Activated T-helper 17 cell treated with anti-CD3 and anti-CD28 coated beads, Interleukin-2, amount 50 U/mL, for 72 hours (primary cell): ENCODE measurements at regions not wholly inside any gene's neighbourhood (a gene's known extent, or its start where the extent isn't known, plus 50 kb on each side); places are given as distances from the start of the nearest gene placed in this dataset.

Experiments
- ATAC-seq: fragments of 150-1000 bp; cut with Tn5 transposase; replicated peaks from 2 replicates; pipeline ENCODE4 v1.10.0; 2021; ENCODE audit warnings: mild to moderate bottlenecking, moderate library complexity
- H3K27ac Mint-ChIP-seq: one replicate; pipeline ENCODE4 v1.8.0; 2022; ENCODE audit warnings: mixed read lengths
- H3K27me3 Mint-ChIP-seq: one replicate; pipeline ENCODE4 v1.8.0; 2022; ENCODE audit warnings: mixed read lengths
- H3K36me3 Mint-ChIP-seq: one replicate; pipeline ENCODE4 v1.8.0; 2022; ENCODE audit warnings: low read depth, mild to moderate bottlenecking, mixed read lengths
- H3K4me1 Mint-ChIP-seq: one replicate; pipeline ENCODE4 v1.8.0; 2022; ENCODE audit warnings: mixed read lengths
- H3K4me3 Mint-ChIP-seq: one replicate; pipeline ENCODE4 v1.8.0; 2022; ENCODE audit warnings: mild to moderate bottlenecking, mixed read lengths
- H3K9me3 Mint-ChIP-seq: one replicate; pipeline ENCODE4 v1.8.0; 2022; ENCODE audit warnings: mixed read lengths

DNA sequence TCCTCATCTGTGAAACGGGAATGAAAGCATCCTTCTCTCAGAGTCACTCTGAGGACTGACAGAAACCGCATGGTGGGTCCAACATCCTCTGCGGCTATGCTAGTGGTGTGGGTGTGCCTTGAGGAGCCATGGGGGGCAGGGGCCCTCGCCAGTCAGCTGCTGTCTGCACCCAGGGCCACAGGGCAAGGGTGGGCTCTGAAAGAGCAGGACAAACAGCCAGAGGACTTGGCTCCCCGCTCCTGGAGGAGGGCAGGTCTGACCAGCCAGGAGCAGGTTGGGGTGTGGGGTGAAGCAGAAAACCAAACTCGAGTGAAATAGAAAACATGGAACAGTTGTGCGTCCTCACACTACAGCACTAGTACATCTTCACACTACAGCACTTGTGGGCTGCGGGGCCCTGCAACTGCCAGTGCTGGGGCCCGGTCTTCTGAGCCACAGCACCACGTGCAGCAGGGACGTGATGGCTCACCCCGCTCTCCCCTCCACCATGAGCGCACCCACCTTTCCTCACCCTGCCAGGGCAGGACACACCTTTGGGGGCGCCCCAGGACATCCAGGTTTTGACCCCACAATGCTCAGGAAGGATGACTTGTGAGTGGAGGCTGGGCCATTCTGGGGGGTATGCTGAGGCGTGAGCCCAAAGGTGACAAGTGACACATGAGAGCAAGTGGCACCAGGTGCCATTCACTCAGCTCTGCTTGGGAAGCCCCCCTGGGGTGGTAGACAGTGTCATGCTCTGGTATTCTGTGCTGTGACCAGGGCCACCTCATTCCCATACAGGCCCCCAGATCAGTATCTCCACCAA is 96.1 kb upstream of the RET start:
- Mint-ChIP-seq H3K9me3 (no peaks in the 10 kb centered on the region), H3K36me3 (no peaks in the 10 kb centered on the region), H3K4me3 (no peak overlapping the region), H3K27me3 (no peaks in the 10 kb centered on the region), H3K27ac (no peak overlapping the region), H3K4me1 (no peaks in the 10 kb centered on the region)
- no peak for ATAC-seq

- no peaks in the 10 kb centered on the region for H3K36me3 Mint-ChIP-seq
- H3K27me3 Mint-ChIP-seq = no peaks in the 10 kb centered on the region
- no peak for ATAC-seq
- no peak overlapping the region for H3K4me3 Mint-ChIP-seq
- no peaks in the 10 kb centered on the region for H3K4me1 Mint-ChIP-seq
- H3K27ac Mint-ChIP-seq = no peak overlapping the region
- no peaks in the 10 kb centered on the region for H3K9me3 Mint-ChIP-seq
These were observed 95.3 kb upstream of the RET start for GRCh38 chr10:42981358-42982236.

DNA sequence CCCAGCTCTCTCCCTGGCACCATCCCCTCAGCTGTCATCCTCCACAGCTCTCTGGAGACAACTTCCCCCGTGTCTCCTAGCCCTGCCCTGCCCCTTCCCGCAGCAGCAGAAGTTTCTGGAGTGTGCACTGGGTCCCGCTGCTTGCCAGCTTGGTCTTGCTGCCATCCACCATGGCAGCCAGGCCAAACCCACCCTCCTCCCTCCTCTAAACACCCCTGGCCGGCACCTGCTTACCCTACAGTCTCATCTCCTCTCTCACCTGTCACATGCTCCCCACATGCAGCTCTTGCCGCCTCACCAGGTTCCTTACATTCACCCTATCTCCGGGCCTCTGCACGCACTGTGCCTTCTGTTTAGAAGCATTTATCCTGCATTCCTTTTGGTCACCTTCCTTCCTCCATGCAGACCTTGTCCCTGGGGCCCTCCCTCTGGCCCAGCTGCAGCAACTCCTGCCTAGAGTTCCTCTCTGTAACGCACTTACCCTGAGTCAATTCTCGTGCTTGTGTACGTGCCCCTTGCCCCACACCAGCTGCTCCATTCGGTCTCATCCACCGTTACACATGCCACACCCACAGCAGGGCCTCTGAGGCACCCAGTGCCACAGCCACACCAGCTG is 93.9 kb upstream of the RET start:
- no peak for ATAC-seq
- no peaks in the 10 kb centered on the region for H3K36me3 Mint-ChIP-seq
- no peaks in the 10 kb centered on the region for H3K4me1 Mint-ChIP-seq
- H3K9me3 Mint-ChIP-seq = no peaks in the 10 kb centered on the region
- no peaks in the 10 kb centered on the region for H3K27me3 Mint-ChIP-seq
- no peak overlapping the region for H3K4me3 Mint-ChIP-seq
- no peak overlapping the region for H3K27ac Mint-ChIP-seq

GRCh38 chr10:42983591-42983990 is 93.3 kb upstream of the RET start:
- H3K27ac Mint-ChIP-seq = no peak overlapping the region
- no peaks in the 10 kb centered on the region for H3K36me3 Mint-ChIP-seq
- no peaks in the 10 kb centered on the region for H3K9me3 Mint-ChIP-seq
- no peak overlapping the region for H3K4me3 Mint-ChIP-seq
- H3K4me1 Mint-ChIP-seq = no peaks in the 10 kb centered on the region
- no peak for ATAC-seq
- no peaks in the 10 kb centered on the region for H3K27me3 Mint-ChIP-seq

GRCh38 chr10:42984035-42984610 is 92.7 kb upstream of the RET start:
- H3K4me3 Mint-ChIP-seq = no peak overlapping the region
- ATAC-seq = no peak
- no peaks in the 10 kb centered on the region for H3K36me3 Mint-ChIP-seq
- peaks cover 2% of the 10 kb centered on the region for H3K4me1 Mint-ChIP-seq
- no peaks in the 10 kb centered on the region for H3K27me3 Mint-ChIP-seq
- no peaks in the 10 kb centered on the region for H3K9me3 Mint-ChIP-seq
- no peak overlapping the region for H3K27ac Mint-ChIP-seq

DNA sequence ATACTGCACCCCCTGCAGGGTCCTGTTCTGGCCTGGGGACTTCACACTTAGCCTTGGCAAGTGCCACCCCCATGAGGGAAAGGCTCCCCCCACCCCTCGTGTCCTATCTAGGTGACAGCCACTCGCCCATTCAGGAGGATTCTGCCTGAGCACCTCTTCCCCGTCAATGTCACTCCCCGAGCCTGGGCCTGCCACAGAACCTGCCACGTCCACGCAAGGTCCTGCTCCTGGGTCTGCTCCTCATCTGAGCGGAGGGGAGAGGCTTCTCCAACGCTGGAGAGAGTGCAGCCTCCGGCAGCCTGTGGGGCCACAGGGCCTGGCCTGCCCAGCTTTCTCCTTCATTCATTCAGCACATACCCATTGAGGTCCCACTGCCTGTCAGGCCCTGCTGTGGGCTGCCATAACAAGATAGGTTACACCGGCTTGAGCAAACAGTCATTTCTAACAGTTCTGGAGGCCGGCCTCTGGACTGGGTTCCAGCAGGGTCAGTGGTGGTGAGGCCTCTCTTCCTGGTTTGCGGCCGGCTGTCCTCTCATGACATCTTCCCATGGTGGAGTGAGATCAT is 92.0 kb upstream of the RET start:
- no peak overlapping the region for H3K4me3 Mint-ChIP-seq
- H3K36me3 Mint-ChIP-seq = no peaks in the 10 kb centered on the region
- no peak for ATAC-seq
- H3K4me1 Mint-ChIP-seq = peaks cover 6% of the 10 kb centered on the region
- no peaks in the 10 kb centered on the region for H3K27me3 Mint-ChIP-seq
- H3K9me3 Mint-ChIP-seq = no peaks in the 10 kb centered on the region
- no peak overlapping the region for H3K27ac Mint-ChIP-seq

- H3K4me1 Mint-ChIP-seq = peaks cover 6% of the 10 kb centered on the region
- H3K4me3 Mint-ChIP-seq = no peak overlapping the region
- H3K9me3 Mint-ChIP-seq = no peaks in the 10 kb centered on the region
- no peak for ATAC-seq
- H3K27ac Mint-ChIP-seq = no peak overlapping the region
- no peaks in the 10 kb centered on the region for H3K27me3 Mint-ChIP-seq
- H3K36me3 Mint-ChIP-seq = no peaks in the 10 kb centered on the region
These were observed 91.2 kb upstream of the RET start for GRCh38 chr10:42985436-42986316.

DNA sequence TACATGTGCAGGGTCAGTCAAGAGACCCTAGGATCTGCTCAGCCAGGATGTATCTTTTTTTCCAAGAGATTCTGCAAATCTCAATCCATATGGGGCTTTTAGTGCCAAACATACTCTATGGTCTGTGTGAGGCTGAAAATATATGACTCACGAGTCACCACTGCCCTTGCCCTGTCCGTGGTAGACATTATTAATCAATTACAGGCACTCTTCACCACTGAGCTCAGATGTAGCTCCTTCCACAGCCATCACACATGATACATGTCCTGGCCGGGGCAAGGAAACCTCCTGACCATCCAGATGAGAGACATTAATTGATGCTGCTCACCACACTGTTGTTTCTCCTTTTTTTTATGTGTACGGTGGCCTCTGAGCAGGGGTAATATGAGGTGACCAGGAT is 90.2 kb upstream of the RET start:
- peaks cover 6% of the 10 kb centered on the region for H3K4me1 Mint-ChIP-seq
- H3K27ac Mint-ChIP-seq = no peak overlapping the region
- H3K4me3 Mint-ChIP-seq = no peak overlapping the region
- no peaks in the 10 kb centered on the region for H3K9me3 Mint-ChIP-seq
- no peak for ATAC-seq
- H3K27me3 Mint-ChIP-seq = no peaks in the 10 kb centered on the region
- no peaks in the 10 kb centered on the region for H3K36me3 Mint-ChIP-seq

DNA sequence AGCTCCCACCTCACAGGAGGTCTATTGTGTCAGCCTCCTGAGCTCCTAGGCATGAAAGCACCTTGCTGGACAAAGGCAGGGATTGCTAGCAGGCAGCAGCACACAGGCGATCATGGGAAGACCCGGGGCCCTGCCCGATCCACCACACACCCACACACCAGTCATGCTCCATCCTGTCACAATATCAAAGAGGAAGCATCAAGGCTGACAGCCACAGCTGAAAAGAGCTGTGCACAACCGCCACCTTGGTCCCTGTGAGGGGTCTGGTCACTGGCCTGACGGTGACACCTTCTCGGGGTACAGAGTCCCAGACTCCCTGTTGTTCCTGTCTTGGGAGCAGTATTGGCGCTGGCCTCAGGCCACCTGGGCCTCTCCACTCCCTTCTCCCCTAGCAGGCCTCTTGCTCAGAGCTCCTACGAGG is 89.7 kb upstream of the RET start:
- no peaks in the 10 kb centered on the region for H3K27me3 Mint-ChIP-seq
- H3K4me3 Mint-ChIP-seq = no peak overlapping the region
- H3K27ac Mint-ChIP-seq = no peak overlapping the region
- peaks cover 6% of the 10 kb centered on the region for H3K4me1 Mint-ChIP-seq
- no peaks in the 10 kb centered on the region for H3K36me3 Mint-ChIP-seq
- H3K9me3 Mint-ChIP-seq = no peaks in the 10 kb centered on the region
- ATAC-seq = no peak

DNA sequence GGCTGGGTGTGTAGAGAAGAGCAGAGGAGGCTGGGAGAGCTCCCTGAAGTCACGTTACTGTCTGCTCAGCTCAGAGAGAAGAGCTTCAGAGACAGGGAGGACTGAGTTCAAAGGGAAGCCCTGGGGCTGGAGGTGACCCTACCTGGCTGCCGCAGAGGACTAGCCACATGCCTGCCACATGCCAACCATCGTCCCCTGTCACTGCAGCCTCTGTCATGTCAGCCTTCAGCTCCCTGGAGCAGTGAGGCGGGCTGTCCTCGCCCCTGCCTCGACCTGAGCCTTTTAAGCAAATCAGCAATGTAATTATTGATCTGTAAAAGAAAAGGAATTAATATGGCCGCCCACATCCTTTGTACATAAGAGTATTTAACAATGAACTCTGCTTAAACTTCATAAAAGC is 89.3 kb upstream of the RET start:
- ATAC-seq = no peak
- H3K4me3 Mint-ChIP-seq = no peak overlapping the region
- peaks cover 6% of the 10 kb centered on the region for H3K4me1 Mint-ChIP-seq
- H3K27ac Mint-ChIP-seq = no peak overlapping the region
- no peaks in the 10 kb centered on the region for H3K36me3 Mint-ChIP-seq
- H3K9me3 Mint-ChIP-seq = no peaks in the 10 kb centered on the region
- H3K27me3 Mint-ChIP-seq = no peaks in the 10 kb centered on the region

DNA sequence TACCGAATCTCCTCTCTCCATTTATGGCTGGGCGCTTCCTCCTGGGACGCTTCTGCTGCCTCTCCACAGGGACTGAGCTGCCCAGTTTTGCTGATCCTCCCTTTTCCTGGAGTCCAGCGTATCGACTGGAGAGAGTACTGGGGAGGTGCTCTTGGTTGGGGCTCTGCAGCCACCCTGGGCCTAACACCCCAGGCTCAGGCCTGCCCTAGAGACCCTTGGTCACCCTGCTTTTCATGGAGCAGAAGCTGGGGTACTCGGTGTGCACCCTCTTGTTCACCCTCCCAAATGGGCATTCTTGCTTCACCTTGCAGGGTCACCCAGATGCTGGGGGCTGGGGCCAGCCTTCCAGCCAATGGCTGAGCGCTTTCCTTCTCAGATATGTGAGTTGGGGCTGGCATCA is 88.8 kb upstream of the RET start:
- ATAC-seq = no peak
- Mint-ChIP-seq H3K36me3 (no peaks in the 10 kb centered on the region), H3K4me1 (peaks cover 6% of the 10 kb centered on the region), H3K4me3 (no peak overlapping the region), H3K27me3 (no peaks in the 10 kb centered on the region), H3K9me3 (no peaks in the 10 kb centered on the region), H3K27ac (no peak overlapping the region)

DNA sequence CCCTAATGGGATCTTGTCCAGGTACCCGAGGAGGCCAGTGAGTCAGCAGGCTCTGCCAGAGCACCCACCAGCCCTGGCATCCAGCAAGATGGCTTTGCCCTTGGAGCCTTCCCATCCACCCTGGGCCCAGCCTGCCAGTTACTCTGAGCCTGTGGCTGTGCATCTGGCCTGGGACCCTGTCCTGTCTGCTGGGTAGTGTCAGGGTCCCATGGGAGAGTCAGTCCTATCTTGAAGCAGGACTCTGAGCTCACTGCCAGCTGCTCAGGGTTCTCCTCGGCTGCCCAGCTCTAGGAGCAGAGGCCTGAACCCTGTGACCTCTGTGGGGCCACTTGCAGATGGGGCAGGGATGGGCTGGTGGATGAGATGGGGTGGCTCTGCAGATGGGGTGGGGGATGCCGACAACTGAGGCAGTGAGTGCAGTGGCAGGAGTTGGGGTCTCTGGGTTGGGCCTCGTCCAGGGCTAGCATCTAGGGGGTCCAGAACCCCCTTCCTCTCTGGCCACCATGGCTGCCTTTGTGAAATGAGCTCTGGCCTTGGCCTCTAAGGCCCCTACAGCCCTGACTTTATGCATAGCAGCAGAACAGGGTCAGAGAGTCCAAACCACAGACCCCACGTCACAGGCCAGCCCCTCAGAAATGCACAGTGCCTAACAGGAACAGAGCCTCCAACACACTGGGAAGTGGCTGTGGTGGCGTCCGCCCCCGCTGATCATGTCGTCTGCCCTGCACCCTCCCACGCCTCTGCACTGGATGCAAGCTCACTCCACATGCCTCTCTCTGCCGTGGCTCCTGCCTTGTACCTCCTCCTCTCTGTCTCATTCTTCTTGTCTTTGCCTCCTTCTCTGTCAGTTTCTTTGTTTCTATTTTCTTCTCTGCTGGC is 88.1 kb upstream of the RET start:
- peaks cover 6% of the 10 kb centered on the region for H3K4me1 Mint-ChIP-seq
- H3K27ac Mint-ChIP-seq = no peak overlapping the region
- no peaks in the 10 kb centered on the region for H3K27me3 Mint-ChIP-seq
- ATAC-seq = peak; percentile 37
- no peak overlapping the region for H3K4me3 Mint-ChIP-seq
- H3K36me3 Mint-ChIP-seq = no peaks in the 10 kb centered on the region
- no peaks in the 10 kb centered on the region for H3K9me3 Mint-ChIP-seq

GRCh38 chr10:42989481-42989921 is 87.4 kb upstream of the RET start:
- ATAC-seq = no peak
- no peak overlapping the region for H3K4me3 Mint-ChIP-seq
- no peaks in the 10 kb centered on the region for H3K9me3 Mint-ChIP-seq
- peaks cover 6% of the 10 kb centered on the region for H3K4me1 Mint-ChIP-seq
- H3K27ac Mint-ChIP-seq = no peak overlapping the region
- no peaks in the 10 kb centered on the region for H3K36me3 Mint-ChIP-seq
- no peaks in the 10 kb centered on the region for H3K27me3 Mint-ChIP-seq
